Heart right ventricle (tissue), 16 donors: ENCODE measurements at regions not wholly inside any gene's neighbourhood (a gene's known extent, or its start where the extent isn't known, plus 50 kb on each side); places are given as distances from the start of the nearest gene placed in this dataset.
A peak's percentile ranks its signal among the peaks of the same experiment; 100 is the strongest.
"Not testable (repeated sequence)": the region's sequence is repeated elsewhere in the genome, so short reads cannot be mapped to it uniquely, and the experiment has no call there.

Experiments
- ATAC-seq, 8 donors: fragments of 200-7000 bp; cut with Tn5 transposase; one replicate each; pipeline ENCODE4 v1.9.1; 2020; ENCODE audit warnings: mild to moderate bottlenecking in 8 of 8, moderate library complexity in 8 of 8, moderate number of reproducible peaks in 1 of 8
- DNase-seq, 2 donors: peaks; one replicate each; pipeline ENCODE4 v3.0.0-alpha.2; 2020
- H3K27ac ChIP-seq, 10 donors: fragments of 200-600 bp; sonication (generic) in 2 of 10; one replicate each; pipeline versions ENCODE4 v1.5.0 to v1.8.0; 2020 to 2022; ENCODE audit warnings: mild to moderate bottlenecking in 3 of 10
- H3K27me3 ChIP-seq, 7 donors: fragments of 200-600 bp; one replicate each; pipeline ENCODE4 v1.8.0; 2021 to 2022; ENCODE audit warnings: mild to moderate bottlenecking in 2 of 7
- H3K36me3 ChIP-seq, 9 donors: fragments of 200-600 bp; sonication (generic) in 1 of 9; one replicate each; pipeline versions ENCODE4 v1.5.0 to v1.8.0; 2020 to 2022; ENCODE audit warnings: mild to moderate bottlenecking in 2 of 9
- H3K4me1 ChIP-seq, 9 donors: fragments of 200-600 bp; sonication (generic) in 1 of 9; one replicate each; pipeline versions ENCODE4 v1.5.0 to v1.8.0; 2020 to 2022; ENCODE audit warnings: mild to moderate bottlenecking in 4 of 9
- H3K4me3 ChIP-seq, 10 donors: fragments of 200-600 bp; sonication (generic) in 2 of 10; one replicate each; pipeline versions ENCODE4 v1.5.0 to v1.8.0; 2020 to 2022; ENCODE audit warnings: mild to moderate bottlenecking in 7 of 10, moderate library complexity in 2 of 10
- H3K9me3 ChIP-seq, 11 donors: fragments of 200-600 bp in 10 of 11; sonication (generic) in 2 of 11; one replicate each; pipeline versions ENCODE4 v1.5.0 to v1.8.0; 2013 to 2022; ENCODE audit warnings: mild to moderate bottlenecking in 2 of 11, control low read depth in 1 of 11, moderate library complexity in 1 of 11
- WGBS, 2 donors: extraction: QIAGEN DNeasy Blood & Tissue Kit; methylation state at CpG; one replicate each; pipeline ENCODE4 v1.1.7; 2013; ENCODE audit warnings: inconsistent platforms in 1 of 2; 5-methylcytosine and 5-hydroxymethylcytosine counted together
- intact Hi-C, 10 donors: fragments of 100-400 bp; cut with DNase I; formaldehyde crosslinking; loops; one replicate each; pipeline versions ENCODE4 v1.11.1 to v1.14.2; 2022
- TF ChIP-seq, protein P1 (sequence below), 9 donors: fragments of 200-600 bp; sonication (generic) in 2 of 9; IDR thresholded peaks; one replicate each; pipeline versions ENCODE4 v1.5.0 to v1.8.0; 2021 to 2022; ENCODE audit warnings: antibody characterized with exemption in 9 of 9, mild to moderate bottlenecking in 5 of 9, moderate library complexity in 1 of 9
- donor health status: Arrhythmogenic right ventricular cardiomyopathy.
- donor health status: ischemic (EF 13 %, LVEDD 7.1; RV severe dilation, severe dysfunction).
- donor health status: healthy with polysubstance abuse.
- donor health status: DM: no; HTN: yes; CAD: no.
- donor health status: DM: no; HTN: no; CAD: no.
- donor health status: ischemic (EF 25% LVEDD 6.9; RV normal size, moderate dysfunction).
- donor health status: ischemic (EF 25% LVEDD 5.7; RV mildly dilated, moderate dysfunction).
- donor health status: healthy.
- donor health status: DM: yes; HTN: yes; CAD: no.
- donor health status: Ischemic cardiomyopathy.
- donor health status: ischemic (EF 35%, LVEDD 5.7; RV mildly dilated, moderate dysfunction).
- donor health status: nonischemic (EF 11% LVEDD 7.7; RV severe dilation, severe dysfunction).
- donor health status: DM: yes; HTN: yes; CAD: no.
- donor health status: PGD.
- donor health status: ischemic (EF 29% LVEDD 5.4; RV normal size, mild dysfunction).
- donor health status: nonischemic (EF 23%, LVEDD 6.1; RV moderate dilation, normal function).

- DNase-seq (no peak), ATAC-seq (peak in 6 of 8 donors; percentile 20 to 79 (median 62))
- peak overlapping the region in 1 of 10 donors; percentile 57 for H3K27ac ChIP-seq
- TF ChIP-seq, protein P1, sequence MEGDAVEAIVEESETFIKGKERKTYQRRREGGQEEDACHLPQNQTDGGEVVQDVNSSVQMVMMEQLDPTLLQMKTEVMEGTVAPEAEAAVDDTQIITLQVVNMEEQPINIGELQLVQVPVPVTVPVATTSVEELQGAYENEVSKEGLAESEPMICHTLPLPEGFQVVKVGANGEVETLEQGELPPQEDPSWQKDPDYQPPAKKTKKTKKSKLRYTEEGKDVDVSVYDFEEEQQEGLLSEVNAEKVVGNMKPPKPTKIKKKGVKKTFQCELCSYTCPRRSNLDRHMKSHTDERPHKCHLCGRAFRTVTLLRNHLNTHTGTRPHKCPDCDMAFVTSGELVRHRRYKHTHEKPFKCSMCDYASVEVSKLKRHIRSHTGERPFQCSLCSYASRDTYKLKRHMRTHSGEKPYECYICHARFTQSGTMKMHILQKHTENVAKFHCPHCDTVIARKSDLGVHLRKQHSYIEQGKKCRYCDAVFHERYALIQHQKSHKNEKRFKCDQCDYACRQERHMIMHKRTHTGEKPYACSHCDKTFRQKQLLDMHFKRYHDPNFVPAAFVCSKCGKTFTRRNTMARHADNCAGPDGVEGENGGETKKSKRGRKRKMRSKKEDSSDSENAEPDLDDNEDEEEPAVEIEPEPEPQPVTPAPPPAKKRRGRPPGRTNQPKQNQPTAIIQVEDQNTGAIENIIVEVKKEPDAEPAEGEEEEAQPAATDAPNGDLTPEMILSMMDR (IDR thresholded peaks at IDR 0.05): no peak
- peaks cover 0 to 4% (median 0%) of the 10 kb centered on the region in 11 donors for H3K9me3 ChIP-seq
- no peaks in the 10 kb centered on the region for H3K36me3 ChIP-seq
- intact Hi-C loops: no loop called here
- H3K27me3 ChIP-seq: no peaks in the 10 kb centered on the region
- H3K4me1 ChIP-seq: peaks cover 0 to 31% (median 3%) of the 10 kb centered on the region in 9 donors
- no peak overlapping the region for H3K4me3 ChIP-seq
- 57 to 62% methylated on average over 4 of the region's 4 CpGs for WGBS, 2 donors
These were observed 76.9 kb upstream of the EED start for GRCh38 chr11:86167499-86168164.

DNA sequence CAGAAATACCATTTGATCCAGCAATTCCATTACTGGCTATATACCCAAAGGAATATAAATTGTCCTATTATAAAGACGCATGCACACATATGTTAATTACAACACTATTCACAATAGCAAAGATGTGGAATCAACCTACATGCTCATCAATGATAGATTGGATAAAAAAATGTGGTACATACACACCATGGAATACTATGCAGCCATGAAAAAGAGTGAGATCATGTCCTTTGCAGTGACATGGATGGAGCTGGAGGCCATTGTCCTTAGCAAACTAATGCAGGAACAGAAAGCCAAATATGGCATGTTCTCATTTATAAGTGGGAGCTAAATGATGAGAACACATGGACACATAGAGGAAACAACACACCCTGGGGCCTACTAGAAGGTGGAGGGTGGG is 78.3 kb upstream of the EED start:
- H3K4me3 ChIP-seq, H3K27me3 ChIP-seq, H3K36me3 ChIP-seq, H3K27ac ChIP-seq, H3K9me3 ChIP-seq, intact Hi-C loops, ATAC-seq, DNase-seq: not testable (repeated sequence)
- WGBS, 2 donors: 98 to 100% methylated on average over 1 of the region's 1 CpG
- peaks cover 0 to 37% (median 14%) of the 10 kb centered on the region in 9 donors for H3K4me1 ChIP-seq

GRCh38 chr11:86164106-86164505 is 80.4 kb upstream of the EED start:
- Histone ChIP-seq H3K27ac (peak overlapping the region in 1 of 10 donors; percentile 87), H3K36me3 (no peaks in the 10 kb centered on the region), H3K4me1 (peaks cover 0 to 52% (median 24%) of the 10 kb centered on the region in 9 donors), H3K9me3 (peaks cover 0 to 4% (median 0%) of the 10 kb centered on the region in 11 donors), H3K27me3 (no peaks in the 10 kb centered on the region), H3K4me3 (no peak overlapping the region)
- ATAC-seq: no peak
- intact Hi-C loops: no loop called here
- WGBS, 2 donors: 91 to 94% methylated on average over 2 of the region's 2 CpGs
- no peak for DNase-seq
- TF ChIP-seq, protein P1 (IDR thresholded peaks at IDR 0.05): no peak

GRCh38 chr11:86163221-86163876 is 81.2 kb upstream of the EED start:
- H3K4me3 ChIP-seq, DNase-seq, H3K9me3 ChIP-seq, H3K36me3 ChIP-seq, H3K27me3 ChIP-seq, intact Hi-C loops: not testable (repeated sequence)
- Histone ChIP-seq H3K27ac (peak overlapping the region in 4 of 10 donors; percentile 6 to 87 (median 34)), H3K4me1 (peaks cover 0 to 52% (median 24%) of the 10 kb centered on the region in 9 donors)
- ATAC-seq: peak in 3 of 8 donors; percentile 29 to 59 (median 37)
- 93 to 96% methylated on average over 6 of the region's 6 CpGs for WGBS, 2 donors

DNA sequence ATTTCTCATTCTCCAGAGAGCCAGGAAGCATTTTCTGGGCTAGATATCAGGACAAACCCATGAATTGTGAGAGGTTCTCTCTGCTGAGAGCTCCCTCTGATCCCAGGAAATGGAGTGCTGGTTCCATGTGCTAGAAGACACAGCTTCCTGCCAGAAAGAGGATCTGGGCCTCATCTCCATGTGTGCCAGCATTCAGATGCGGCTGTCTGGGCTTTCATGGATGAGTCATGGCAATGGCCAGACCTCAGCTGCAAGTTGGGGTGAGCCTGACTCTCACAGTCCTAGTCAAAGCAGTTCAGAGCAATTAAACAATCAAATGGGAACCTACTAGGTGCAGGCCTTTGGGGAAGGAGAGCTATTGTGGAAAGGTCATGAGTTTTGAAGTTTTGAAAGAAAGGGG is 82.3 kb upstream of the EED start:
- WGBS, 2 donors: 38 to 67% methylated on average over 1 of the region's 1 CpG
- H3K4me3 ChIP-seq: no peak overlapping the region
- DNase-seq (peak in 1 of 2 donors; percentile 37), ATAC-seq (peak in 7 of 8 donors; percentile 54 to 85 (median 65))
- no peaks in the 10 kb centered on the region for H3K36me3 ChIP-seq
- H3K27me3 ChIP-seq: no peaks in the 10 kb centered on the region
- TF ChIP-seq, protein P1 (IDR thresholded peaks at IDR 0.05): no peak
- H3K27ac ChIP-seq: peak overlapping the region in 8 of 10 donors; percentile 45 to 87 (median 60)
- peaks cover 0 to 4% (median 0%) of the 10 kb centered on the region in 11 donors for H3K9me3 ChIP-seq
- intact Hi-C loops: no loop called here
- peaks cover 0 to 46% (median 24%) of the 10 kb centered on the region in 9 donors for H3K4me1 ChIP-seq
